Neuronal stem cell (in vitro differentiated cells): ENCODE measurements at regions not wholly inside any gene's neighbourhood (a gene's known extent, or its start where the extent isn't known, plus 50 kb on each side); places are given as distances from the start of the nearest gene placed in this dataset.

ENCODE experiments used
- DNase-seq: peaks from one replicate; pipeline ENCODE4 v3.0.0-alpha.2; 2013; ENCODE audit warnings: low spot score
- H2AFZ ChIP-seq: one replicate; pipeline ENCODE4 v1.6.1; 2013; ENCODE audit warnings: mild to moderate bottlenecking, low read length, inconsistent platforms
- H2AK5ac ChIP-seq: 2 replicates; pipeline ENCODE4 v1.6.1; 2013; ENCODE audit warnings: low read depth, mild to moderate bottlenecking, inconsistent platforms, low read length, moderate library complexity, mixed read lengths
- H2BK120ac ChIP-seq: 2 replicates; pipeline ENCODE4 v1.6.1; 2013; ENCODE audit warnings: low read depth, mild to moderate bottlenecking, inconsistent platforms, low read length, moderate library complexity, mixed read lengths
- H2BK12ac ChIP-seq: one replicate; pipeline ENCODE4 v1.6.1; 2013; ENCODE audit warnings: low read length, inconsistent platforms
- H2BK15ac ChIP-seq: 2 replicates; pipeline ENCODE4 v1.6.1; 2013; ENCODE audit warnings: mild to moderate bottlenecking, low read length, inconsistent platforms, mixed read lengths
- H2BK5ac ChIP-seq: one replicate; pipeline ENCODE4 v1.6.1; 2013; ENCODE audit warnings: inconsistent platforms, mild to moderate bottlenecking, low read length, moderate library complexity
- H3K14ac ChIP-seq: one replicate; pipeline ENCODE4 v1.6.1; 2013; ENCODE audit warnings: low read length, inconsistent platforms
- H3K18ac ChIP-seq: 2 replicates; pipeline ENCODE4 v1.6.1; 2013; ENCODE audit warnings: low read length, inconsistent platforms
- H3K23ac ChIP-seq: 2 replicates; pipeline ENCODE4 v1.6.1; 2013; ENCODE audit warnings: low read depth, mild to moderate bottlenecking, mixed read lengths, low read length, inconsistent platforms; ENCODE audit not compliant: poor library complexity
- H3K27ac ChIP-seq: replicated peaks from 3 replicates; pipeline ENCODE4 v1.5.1; 2013; ENCODE audit warnings: low read length, inconsistent platforms
- H3K27me3 ChIP-seq, 3 experiments: 2 replicates each; pipeline ENCODE4 v1.6.1; 2013; ENCODE audit warnings: low read length in 3 of 3, mild to moderate bottlenecking in 2 of 3, inconsistent platforms in 1 of 3, low read depth in 1 of 3, mixed read lengths in 1 of 3, moderate library complexity in 1 of 3; ENCODE audit not compliant: control insufficient read depth in 3 of 3, insufficient read depth in 3 of 3
- H3K36me3 ChIP-seq, 2 donors: replicated peaks in 1 of 2; 2 replicates each; pipeline ENCODE4 v1.6.1; 2013; ENCODE audit warnings: low read length in 2 of 2; ENCODE audit not compliant: control insufficient read depth in 2 of 2, insufficient read depth in 2 of 2
- H3K4ac ChIP-seq: 2 replicates; pipeline ENCODE4 v1.6.1; 2013; ENCODE audit warnings: inconsistent platforms, mild to moderate bottlenecking, low read length, moderate library complexity
- H3K4me1 ChIP-seq, 2 donors: 1 replicate in 1 of 2; 2 replicates in 1 of 2; pipeline ENCODE4 v1.6.1; 2013; ENCODE audit warnings: low read length in 2 of 2, low read depth in 1 of 2; ENCODE audit not compliant: control insufficient read depth in 2 of 2, insufficient read depth in 1 of 2
- H3K4me2 ChIP-seq: one replicate; pipeline ENCODE4 v1.6.1; 2013; ENCODE audit warnings: mild to moderate bottlenecking, low read length, inconsistent platforms; ENCODE audit not compliant: insufficient read depth, poor library complexity, severe bottlenecking
- H3K4me3 ChIP-seq, 2 donors: 2 replicates each; pipeline ENCODE4 v1.5.1; 2013; ENCODE audit warnings: low read length in 2 of 2, mild to moderate bottlenecking in 2 of 2, inconsistent platforms in 1 of 2, moderate library complexity in 1 of 2
- H3K79me1 ChIP-seq: one replicate; pipeline ENCODE4 v1.6.1; 2013; ENCODE audit warnings: low read depth, mild to moderate bottlenecking, inconsistent platforms, low read length, moderate library complexity
- H3K9ac ChIP-seq: one replicate; pipeline ENCODE4 v1.6.1; 2013; ENCODE audit warnings: mild to moderate bottlenecking, low read depth, low read length, inconsistent platforms; ENCODE audit not compliant: poor library complexity
- H3K9me3 ChIP-seq, 2 donors: replicated peaks in 1 of 2; 2 replicates each; pipeline versions ENCODE3 to v1.6.1; 2013; ENCODE audit warnings: low read length in 2 of 2, mild to moderate bottlenecking in 2 of 2, inconsistent platforms in 1 of 2, low read depth in 1 of 2, mixed read lengths in 1 of 2, moderate library complexity in 1 of 2; ENCODE audit not compliant: control insufficient read depth in 2 of 2, insufficient read depth in 1 of 2
- H4K8ac ChIP-seq: one replicate; pipeline ENCODE4 v1.6.1; 2013; ENCODE audit warnings: low read depth, mild to moderate bottlenecking, inconsistent platforms, low read length, moderate library complexity
- H4K91ac ChIP-seq: one replicate; pipeline ENCODE4 v1.6.1; 2013; ENCODE audit warnings: low read length, low read depth, mild to moderate bottlenecking, inconsistent platforms; ENCODE audit not compliant: poor library complexity
- WGBS, 2 donors: extraction: QIAGEN DNeasy Blood & Tissue Kit; methylation state at CpG; one replicate each; pipeline ENCODE4 v1.1.7; 2013; ENCODE audit warnings: missing lambda C conversion rate in 2 of 2, mixed read lengths in 1 of 2; ENCODE audit not compliant: insufficient read length in 2 of 2, insufficient replicate concordance in 1 of 2; ENCODE audit errors: extremely low coverage in 2 of 2; 5-methylcytosine and 5-hydroxymethylcytosine counted together

DNA sequence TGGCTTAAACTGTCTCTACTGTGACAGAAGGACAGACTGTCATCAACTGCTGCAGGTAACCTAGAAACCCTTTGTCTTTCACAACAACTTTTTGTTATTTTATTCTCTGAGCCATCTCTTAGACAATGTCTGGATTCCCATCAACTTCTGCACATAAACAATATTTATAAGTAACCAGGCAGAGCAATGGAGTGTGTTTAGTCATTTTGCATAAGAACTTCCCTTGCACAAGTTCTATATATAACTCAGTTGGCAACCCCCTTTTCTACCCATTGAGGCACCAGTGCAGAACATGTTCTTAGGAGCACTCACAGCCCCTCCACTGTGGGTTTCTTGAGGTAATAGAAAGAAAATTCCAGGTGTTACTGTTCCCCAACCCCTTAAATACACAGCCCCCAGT lies 65.0 kb upstream of the IL6 start:
- H4K8ac ChIP-seq, result no peak overlapping the region
- no peaks in the 10 kb centered on the region for H3K4me1 ChIP-seq
- H2BK120ac ChIP-seq, result no peak overlapping the region
- no peak overlapping the region for H3K23ac ChIP-seq
- no peaks in the 10 kb centered on the region for H3K27me3 ChIP-seq
- H4K91ac ChIP-seq, result no peak overlapping the region
- no peak overlapping the region for H2BK5ac ChIP-seq
- no peak overlapping the region for H3K4me2 ChIP-seq
- no peak overlapping the region for H3K4ac ChIP-seq
- H2AK5ac ChIP-seq, result no peak overlapping the region
- H3K18ac ChIP-seq, result no peak overlapping the region
- H3K36me3 ChIP-seq, result no peaks in the 10 kb centered on the region
- H3K79me1 ChIP-seq, result no peaks in the 10 kb centered on the region
- no peak overlapping the region for H3K27ac ChIP-seq
- H3K9me3 ChIP-seq, result no peaks in the 10 kb centered on the region
- H2BK15ac ChIP-seq, result no peak overlapping the region
- no peak overlapping the region for H3K4me3 ChIP-seq
- H3K14ac ChIP-seq, result no peak overlapping the region
- no peak overlapping the region for H2BK12ac ChIP-seq
- no peak for DNase-seq
- H2AFZ ChIP-seq, result no peak overlapping the region
- no peak overlapping the region for H3K9ac ChIP-seq

DNA sequence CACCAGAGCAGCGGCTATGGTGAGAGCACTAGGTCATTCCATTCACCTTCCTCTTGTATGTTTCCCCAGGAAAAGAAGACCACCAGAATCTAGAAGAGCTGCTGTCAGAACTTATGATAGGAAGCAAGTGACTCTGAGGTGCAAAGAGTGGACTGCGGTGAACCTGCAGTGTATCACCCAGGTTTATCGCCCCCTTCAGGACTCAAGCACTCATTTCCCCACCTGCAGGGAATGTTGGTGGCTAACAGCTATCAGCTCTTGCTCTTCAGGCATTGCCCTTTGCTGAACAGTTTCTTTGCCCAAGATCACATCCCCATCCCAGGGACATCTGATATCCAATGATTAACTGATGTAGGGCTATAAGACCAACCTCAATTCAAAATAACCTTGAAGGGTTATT lies 66.3 kb upstream of the IL6 start:
- Histone ChIP-seq H3K14ac (no peak overlapping the region), H3K27ac (no peak overlapping the region), H2AFZ (no peak overlapping the region), H3K4me2 (no peak overlapping the region), H3K4ac (no peak overlapping the region), H2BK12ac (no peak overlapping the region), H3K23ac (no peak overlapping the region), H3K27me3 (no peaks in the 10 kb centered on the region), H2AK5ac (no peak overlapping the region), H3K18ac (no peak overlapping the region), H3K4me3 (no peak overlapping the region), H3K9me3 (no peaks in the 10 kb centered on the region), H4K91ac (no peak overlapping the region), H4K8ac (no peak overlapping the region), H2BK15ac (no peak overlapping the region), H2BK120ac (no peak overlapping the region), H3K4me1 (no peaks in the 10 kb centered on the region), H3K36me3 (no peaks in the 10 kb centered on the region), H3K79me1 (no peaks in the 10 kb centered on the region), H2BK5ac (no peak overlapping the region), H3K9ac (no peak overlapping the region)
- no peak for DNase-seq
- WGBS, 2 donors, result no CpG with 5 or more reads among the region's 3 CpGs

DNA sequence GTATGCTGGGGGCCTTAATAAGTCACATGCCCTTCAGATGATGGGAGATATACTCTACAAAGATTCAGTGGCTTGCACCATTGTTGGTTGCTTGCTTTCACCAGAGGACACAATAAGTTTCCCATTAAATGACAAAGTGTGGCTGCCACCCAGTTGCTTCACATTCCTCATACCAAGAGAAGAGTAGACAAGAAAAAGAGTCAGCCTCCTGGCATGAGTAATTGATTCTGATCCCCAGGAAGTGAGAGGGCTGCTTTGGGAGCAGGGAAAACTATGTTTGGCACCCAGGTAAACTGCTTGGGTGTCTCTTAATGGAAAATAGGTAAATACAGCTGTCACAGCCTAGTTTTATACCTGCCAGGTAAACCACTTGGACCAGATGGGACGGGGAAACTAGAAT lies 66.7 kb upstream of the IL6 start:
- Histone ChIP-seq H4K91ac (no peak overlapping the region), H3K4me1 (no peaks in the 10 kb centered on the region), H4K8ac (no peak overlapping the region), H2BK120ac (no peak overlapping the region), H3K4me2 (no peak overlapping the region), H3K14ac (no peak overlapping the region), H2BK15ac (no peak overlapping the region), H2BK12ac (no peak overlapping the region), H3K36me3 (no peaks in the 10 kb centered on the region), H2BK5ac (no peak overlapping the region), H3K27ac (no peak overlapping the region), H3K9me3 (no peaks in the 10 kb centered on the region), H3K23ac (no peak overlapping the region), H3K79me1 (no peaks in the 10 kb centered on the region), H3K9ac (no peak overlapping the region), H3K18ac (no peak overlapping the region), H3K4ac (no peak overlapping the region), H3K27me3 (no peaks in the 10 kb centered on the region), H2AK5ac (no peak overlapping the region), H3K4me3 (no peak overlapping the region), H2AFZ (no peak overlapping the region)
- no CpG with 5 or more reads among the region's 1 CpG for WGBS, 2 donors
- DNase-seq, result no peak

DNA sequence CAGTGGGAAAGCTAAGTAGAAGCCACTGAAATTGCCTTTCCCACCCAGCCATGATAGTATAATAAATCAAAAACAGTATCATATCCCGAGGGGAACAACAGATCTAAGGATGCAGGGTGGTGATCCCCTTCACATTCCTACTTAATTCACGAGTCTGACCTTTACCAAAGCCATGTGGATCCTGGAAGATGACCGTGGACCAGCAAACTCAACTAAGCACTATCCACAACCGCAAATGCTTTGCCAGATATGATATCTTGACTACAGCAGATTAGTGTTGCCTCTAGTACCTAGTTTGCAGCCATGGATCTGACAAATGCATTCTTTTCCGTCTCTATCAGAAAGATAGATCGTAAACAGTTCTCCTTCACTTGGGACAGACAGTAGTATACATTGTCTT lies 67.3 kb upstream of the IL6 start:
- H3K27ac ChIP-seq, result no peak overlapping the region
- no peak overlapping the region for H2BK12ac ChIP-seq
- no peaks in the 10 kb centered on the region for H3K79me1 ChIP-seq
- H3K23ac ChIP-seq, result no peak overlapping the region
- H4K8ac ChIP-seq, result no peak overlapping the region
- no peaks in the 10 kb centered on the region for H3K27me3 ChIP-seq
- no peaks in the 10 kb centered on the region for H3K9me3 ChIP-seq
- no peak overlapping the region for H4K91ac ChIP-seq
- no peak overlapping the region for H2BK120ac ChIP-seq
- H2AK5ac ChIP-seq, result no peak overlapping the region
- H3K4ac ChIP-seq, result no peak overlapping the region
- H3K4me2 ChIP-seq, result no peak overlapping the region
- DNase-seq, result no peak
- H3K9ac ChIP-seq, result no peak overlapping the region
- H2BK5ac ChIP-seq, result no peak overlapping the region
- H2AFZ ChIP-seq, result no peak overlapping the region
- H3K14ac ChIP-seq, result no peak overlapping the region
- H2BK15ac ChIP-seq, result no peak overlapping the region
- WGBS, 2 donors, result no CpG with 5 or more reads among the region's 6 CpGs
- H3K36me3 ChIP-seq, result no peaks in the 10 kb centered on the region
- H3K4me1 ChIP-seq, result peaks cover 0 to 2% of the 10 kb centered on the region in 2 donors
- no peak overlapping the region for H3K4me3 ChIP-seq
- H3K18ac ChIP-seq, result no peak overlapping the region
